ENCODE measurements at regions not wholly inside any gene's neighbourhood (a gene's known extent, or its start where the extent isn't known, plus 50 kb on each side); places are given as distances from the start of the nearest gene placed in this dataset.

- DNase-seq (ENCODE audit: low spot score) (no peak), ATAC-seq (ENCODE audit: low FRiP score) (no peak)
- TF ChIP-seq CTCF (IDR thresholded peaks at IDR 0.05): no peak
These were observed 1613.8 kb upstream of the IGFBP7 start for GRCh38 chr4:58723954-58724353.

- no peak for TF ChIP-seq CTCF (IDR thresholded peaks at IDR 0.05)
- no peak for DNase-seq (ENCODE audit: low spot score)
- ATAC-seq (ENCODE audit: low FRiP score): no peak
These were observed 1600.9 kb upstream of the IGFBP7 start for GRCh38 chr4:58711039-58711438.

GRCh38 chr4:58688568-58688967 is 1578.4 kb upstream of the IGFBP7 start:
- DNase-seq (ENCODE audit: low spot score): no peak
- TF ChIP-seq CTCF (IDR thresholded peaks at IDR 0.05): no peak
- ATAC-seq (ENCODE audit: low FRiP score): no peak

- no peak for DNase-seq (ENCODE audit: low spot score)
- ATAC-seq (ENCODE audit: low FRiP score): no peak
- TF ChIP-seq CTCF (IDR thresholded peaks at IDR 0.05): no peak
These were observed 1569.7 kb upstream of the IGFBP7 start for GRCh38 chr4:58679886-58680285.

GRCh38 chr4:58679051-58679450 is 1568.9 kb upstream of the IGFBP7 start:
- ATAC-seq (ENCODE audit: low FRiP score): no peak
- no peak for TF ChIP-seq CTCF (IDR thresholded peaks at IDR 0.05)
- no peak for DNase-seq (ENCODE audit: low spot score)

- no peak for DNase-seq (ENCODE audit: low spot score)
- no peak for ATAC-seq (ENCODE audit: low FRiP score)
- TF ChIP-seq CTCF (IDR thresholded peaks at IDR 0.05): no peak
These were observed 1559.6 kb upstream of the IGFBP7 start for GRCh38 chr4:58669783-58670182.

- TF ChIP-seq CTCF (IDR thresholded peaks at IDR 0.05): no peak
- no peak for DNase-seq (ENCODE audit: low spot score)
- no peak for ATAC-seq (ENCODE audit: low FRiP score)
These were observed 1555.5 kb upstream of the IGFBP7 start for GRCh38 chr4:58665649-58666048.

Data from omental fat pad (tissue), 3 donors.